Coronary artery (tissue), 2 donors: ENCODE measurements at regions not wholly inside any gene's neighbourhood (a gene's known extent, or its start where the extent isn't known, plus 50 kb on each side); places are given as distances from the start of the nearest gene placed in this dataset.
A peak's percentile ranks its signal among the peaks of the same experiment; 100 is the strongest.

Experiments used
- DNase-seq: peaks from one replicate; pipeline ENCODE4 v3.0.0-alpha.2; 2017; ENCODE audit warnings: low spot score
- H3K27ac ChIP-seq, 2 donors: fragments of 200-600 bp; sonication (generic); one replicate each; pipeline ENCODE4 v1.5.1; 2016 to 2019
- H3K4me3 ChIP-seq: fragments of 200-600 bp; sonication (generic); 2 replicates; pipeline ENCODE4 v1.5.1; 2016; ENCODE audit warnings: mild to moderate bottlenecking, moderate library complexity
- TF ChIP-seq, protein P1 (sequence below): fragments of 200-600 bp; sonication (generic); IDR thresholded peaks from one replicate; pipeline ENCODE4 v1.5.1; 2019; ENCODE audit warnings: antibody characterized with exemption

GRCh38 chr6:165811512-165811911 is 148.5 kb upstream of the PDE10A start:
- TF ChIP-seq, protein P1, sequence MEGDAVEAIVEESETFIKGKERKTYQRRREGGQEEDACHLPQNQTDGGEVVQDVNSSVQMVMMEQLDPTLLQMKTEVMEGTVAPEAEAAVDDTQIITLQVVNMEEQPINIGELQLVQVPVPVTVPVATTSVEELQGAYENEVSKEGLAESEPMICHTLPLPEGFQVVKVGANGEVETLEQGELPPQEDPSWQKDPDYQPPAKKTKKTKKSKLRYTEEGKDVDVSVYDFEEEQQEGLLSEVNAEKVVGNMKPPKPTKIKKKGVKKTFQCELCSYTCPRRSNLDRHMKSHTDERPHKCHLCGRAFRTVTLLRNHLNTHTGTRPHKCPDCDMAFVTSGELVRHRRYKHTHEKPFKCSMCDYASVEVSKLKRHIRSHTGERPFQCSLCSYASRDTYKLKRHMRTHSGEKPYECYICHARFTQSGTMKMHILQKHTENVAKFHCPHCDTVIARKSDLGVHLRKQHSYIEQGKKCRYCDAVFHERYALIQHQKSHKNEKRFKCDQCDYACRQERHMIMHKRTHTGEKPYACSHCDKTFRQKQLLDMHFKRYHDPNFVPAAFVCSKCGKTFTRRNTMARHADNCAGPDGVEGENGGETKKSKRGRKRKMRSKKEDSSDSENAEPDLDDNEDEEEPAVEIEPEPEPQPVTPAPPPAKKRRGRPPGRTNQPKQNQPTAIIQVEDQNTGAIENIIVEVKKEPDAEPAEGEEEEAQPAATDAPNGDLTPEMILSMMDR = no peak
- DNase-seq = no peak
- H3K27ac ChIP-seq = no peak overlapping the region
- H3K4me3 ChIP-seq = no peak overlapping the region

GRCh38 chr6:165808021-165808420 is 145.0 kb upstream of the PDE10A start:
- Histone ChIP-seq H3K27ac (no peak overlapping the region), H3K4me3 (no peak overlapping the region)
- TF ChIP-seq, protein P1 = no peak
- DNase-seq = no peak

- Histone ChIP-seq H3K27ac (no peak overlapping the region), H3K4me3 (no peak overlapping the region)
- TF ChIP-seq, protein P1 = no peak
- no peak for DNase-seq
Observed at GRCh38 chr6:165807249-165807960, 144.4 kb upstream of the PDE10A start.

DNA sequence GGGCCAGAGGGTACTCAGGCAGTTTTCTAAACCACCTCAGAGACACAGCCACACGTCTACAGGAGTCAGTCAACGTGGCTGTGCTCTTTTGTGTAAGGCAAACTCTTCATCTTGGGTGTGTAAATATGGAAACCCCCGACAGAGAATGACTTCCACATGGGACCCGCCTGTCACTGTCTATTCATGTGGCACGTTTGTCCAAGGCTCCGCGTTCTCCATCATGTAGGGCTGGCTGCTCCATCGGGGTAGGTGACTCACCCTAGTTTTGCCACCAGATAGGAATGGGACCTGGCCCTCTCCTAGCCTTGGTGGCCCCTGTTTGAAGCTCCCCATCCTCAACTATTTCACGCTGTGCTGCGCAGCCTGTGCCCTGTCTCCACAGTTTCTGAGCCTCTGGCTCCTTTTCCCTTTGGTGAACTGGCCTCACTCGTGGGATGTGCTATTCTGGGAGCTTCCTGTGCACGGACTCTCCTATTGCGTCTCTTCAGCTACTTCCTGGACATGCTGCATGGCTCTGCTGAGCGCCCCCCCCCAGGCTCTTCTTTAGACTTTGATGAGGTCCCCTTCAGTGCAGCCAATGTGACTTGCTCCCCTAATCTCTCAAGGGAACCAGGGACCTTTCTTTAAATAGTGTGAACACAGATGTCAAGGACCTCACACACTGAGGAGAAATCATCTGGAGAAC is 143.2 kb upstream of the PDE10A start:
- DNase-seq = no peak
- Histone ChIP-seq H3K4me3 (no peak overlapping the region), H3K27ac (no peak overlapping the region)
- TF ChIP-seq, protein P1 = no peak

- DNase-seq = no peak
- TF ChIP-seq, protein P1 = no peak
- no peak overlapping the region for H3K4me3 ChIP-seq
- no peak overlapping the region for H3K27ac ChIP-seq
Observed at GRCh38 chr6:165805636-165806035, 142.6 kb upstream of the PDE10A start.

GRCh38 chr6:165805067-165805555 is 142.1 kb upstream of the PDE10A start:
- no peak for DNase-seq
- TF ChIP-seq, protein P1 = no peak
- H3K27ac ChIP-seq = no peak overlapping the region
- H3K4me3 ChIP-seq = peak overlapping the region; percentile 69
